Cerebellar nuclear complex (tissue), 1 donor: ENCODE measurements at regions not wholly inside any gene's neighbourhood (a gene's known extent, or its start where the extent isn't known, plus 50 kb on each side); places are given as distances from the start of the nearest gene placed in this dataset.
A peak's percentile ranks its signal among the peaks of the same experiment; 100 is the strongest.

Source experiments
- DNase-seq, 2 experiments: peaks; one replicate each; lab custom pipeline; 2025; lab: John Stamatoyannopoulos, UW

DNA sequence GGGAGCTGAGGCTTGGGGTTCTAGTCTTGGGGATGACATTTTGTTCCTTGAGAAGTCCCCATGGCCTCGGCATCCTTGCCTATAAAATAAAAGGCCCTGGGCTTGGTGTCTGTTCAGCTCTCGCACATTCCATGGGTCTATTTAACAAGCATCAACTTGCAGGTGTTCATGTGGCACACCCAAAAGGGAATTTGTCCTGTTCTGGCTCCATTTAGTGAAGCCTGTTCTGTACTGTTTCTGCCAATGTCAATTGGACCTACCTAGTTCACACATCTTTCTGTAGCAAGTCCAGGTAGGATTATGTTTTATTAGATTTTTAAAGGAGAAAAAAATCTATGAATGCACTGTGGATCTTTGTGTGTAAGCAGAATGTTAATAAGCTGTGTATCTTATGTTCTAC is 262.0 kb downstream of the HIVEP2 start:
- no peak for DNase-seq

DNA sequence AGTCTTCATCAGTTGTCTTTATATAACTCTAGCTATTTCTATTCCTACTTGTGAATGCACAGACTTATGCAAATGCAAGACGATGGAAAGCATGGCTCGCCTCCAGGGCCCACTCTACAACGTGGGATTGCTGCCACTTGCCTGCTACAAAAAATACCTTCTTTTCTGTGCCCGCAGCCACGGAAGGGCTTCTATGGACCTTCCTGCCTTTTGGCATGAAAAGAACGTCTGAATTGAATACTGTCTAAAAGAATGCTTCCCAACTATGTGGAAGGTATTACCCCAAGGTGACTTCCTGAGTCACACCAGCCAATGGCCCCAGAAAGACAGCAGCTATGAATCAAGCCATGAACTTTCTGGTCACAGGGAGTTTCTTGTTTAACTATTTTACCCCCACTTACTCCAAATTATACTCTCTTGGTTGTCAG is 261.2 kb downstream of the HIVEP2 start:
- DNase-seq, result no peak

DNA sequence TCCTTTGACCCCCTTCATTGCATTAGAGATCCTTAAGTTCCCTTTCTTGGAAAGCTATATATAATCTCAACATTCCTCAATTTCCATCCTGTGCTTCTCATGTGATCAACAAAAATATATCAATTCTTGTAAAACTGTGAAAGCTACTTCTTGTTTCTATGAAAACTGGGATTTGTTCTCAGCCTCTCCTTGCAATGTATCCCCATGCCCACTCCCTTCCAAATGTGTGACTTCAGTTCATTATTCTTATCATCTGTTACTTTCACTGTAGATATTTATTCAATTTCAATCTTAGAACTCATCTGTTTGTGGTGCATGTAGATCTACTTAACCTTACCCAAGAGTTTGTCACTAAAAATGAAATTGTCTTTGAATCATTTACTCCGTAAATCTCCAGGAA is 260.6 kb downstream of the HIVEP2 start:
- DNase-seq, result no peak

DNA sequence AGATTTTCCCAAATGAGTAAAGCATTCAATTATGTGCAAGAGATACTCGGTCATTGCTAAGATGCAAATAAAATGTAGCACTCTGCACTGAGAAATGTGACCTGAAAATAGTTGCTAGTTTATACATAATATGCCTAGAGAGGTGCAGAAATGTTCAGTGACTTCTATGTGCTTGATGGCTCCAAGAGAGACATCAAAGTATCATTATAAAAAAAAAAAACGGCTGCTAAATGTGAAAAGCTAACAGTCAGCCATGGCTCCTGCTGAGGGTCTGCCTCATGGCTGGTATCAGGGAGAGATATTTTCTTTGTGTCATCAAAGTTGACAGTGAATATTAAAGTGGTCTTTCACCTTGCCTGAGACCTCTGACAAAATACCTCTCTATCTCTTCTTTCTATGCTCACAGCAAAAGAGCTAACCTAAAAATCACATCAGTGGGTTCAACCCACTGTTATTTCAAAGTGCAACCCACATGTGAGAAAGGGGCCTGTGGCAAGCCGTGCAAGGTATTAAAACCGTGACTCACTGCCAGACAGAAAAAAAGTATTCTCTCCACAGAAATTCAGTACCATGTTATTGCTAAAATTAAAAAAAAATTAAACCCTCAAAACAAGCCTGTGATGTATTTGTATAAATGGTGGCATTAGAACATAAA is 259.0 kb downstream of the HIVEP2 start:
- DNase-seq, result no peak

DNA sequence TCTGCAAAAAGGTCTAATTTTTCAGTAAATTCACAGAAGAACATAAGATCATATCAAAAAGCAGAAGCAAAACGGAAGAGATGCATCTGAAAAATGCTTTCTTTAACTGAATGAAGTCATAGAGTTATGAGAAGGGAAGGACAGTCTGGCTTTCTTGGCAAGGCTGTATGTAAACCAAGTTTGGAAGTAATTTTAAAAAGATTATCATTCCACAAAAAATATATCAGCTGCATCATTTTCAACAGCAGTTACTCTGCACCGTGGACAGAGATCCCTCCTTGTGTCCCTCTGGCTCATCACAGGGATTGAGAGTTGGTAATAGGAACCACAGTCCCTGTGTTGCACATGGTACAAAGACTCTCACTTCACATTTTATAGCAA is 258.5 kb downstream of the HIVEP2 start:
- DNase-seq, result no peak

DNA sequence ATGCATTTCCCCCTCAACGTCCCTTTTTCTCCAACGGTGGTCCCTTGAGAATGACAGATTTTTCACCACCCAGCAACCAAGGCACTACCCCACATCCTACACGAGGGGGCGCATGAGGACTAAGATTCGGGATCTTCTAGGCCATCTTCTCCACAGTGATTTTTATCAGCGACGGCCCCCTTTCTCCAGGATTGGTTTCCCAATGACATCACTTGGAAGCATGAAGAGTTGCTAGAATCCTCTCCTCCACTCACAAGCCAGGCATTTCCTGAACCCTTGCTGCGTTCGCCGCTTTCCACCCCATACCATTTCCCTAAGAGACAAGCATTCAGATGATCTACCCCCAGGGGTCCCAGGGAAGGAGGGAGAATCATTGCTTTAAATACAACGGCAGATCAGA is 252.0 kb downstream of the HIVEP2 start:
- DNase-seq, result peak in 1 of 2 experiments; percentile 10

DNA sequence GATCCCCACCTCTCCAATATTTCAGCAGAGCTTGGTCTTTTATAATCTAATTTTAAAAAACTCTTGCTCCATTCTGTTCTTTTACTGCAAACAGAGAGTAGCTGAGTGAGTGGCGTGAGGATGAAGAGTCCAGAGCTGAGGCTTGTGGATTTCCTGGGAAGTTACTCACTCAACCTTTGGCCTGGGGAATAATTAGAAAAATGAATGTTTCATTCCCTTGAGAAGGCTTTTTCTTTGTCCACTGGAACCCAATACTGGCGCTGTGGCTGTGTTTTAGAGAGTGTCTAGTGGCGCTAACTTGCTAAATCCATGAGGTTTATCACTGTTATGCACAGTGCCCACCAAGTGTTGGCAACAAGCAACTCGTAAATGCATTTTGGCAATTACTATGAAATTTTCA is 251.5 kb downstream of the HIVEP2 start:
- DNase-seq, result no peak

DNA sequence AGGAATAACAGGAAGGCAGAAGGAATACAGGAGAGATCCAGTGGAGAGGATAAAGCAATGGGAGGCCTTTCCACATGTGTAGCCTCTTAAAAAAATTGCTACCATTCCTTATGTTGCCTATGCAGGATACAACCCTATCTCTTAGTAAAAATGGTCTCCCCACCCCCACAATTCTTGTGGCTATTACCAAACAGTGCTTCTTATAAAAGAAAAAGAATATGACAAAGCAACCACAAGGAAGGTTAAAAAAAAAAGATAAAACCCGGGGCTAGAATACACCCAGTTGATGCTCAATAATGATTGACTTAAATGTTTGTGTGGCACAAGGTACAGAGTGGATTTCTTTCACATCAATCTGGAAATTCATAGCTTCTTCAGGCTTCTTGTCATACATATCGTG is 250.9 kb downstream of the HIVEP2 start:
- no peak for DNase-seq

DNA sequence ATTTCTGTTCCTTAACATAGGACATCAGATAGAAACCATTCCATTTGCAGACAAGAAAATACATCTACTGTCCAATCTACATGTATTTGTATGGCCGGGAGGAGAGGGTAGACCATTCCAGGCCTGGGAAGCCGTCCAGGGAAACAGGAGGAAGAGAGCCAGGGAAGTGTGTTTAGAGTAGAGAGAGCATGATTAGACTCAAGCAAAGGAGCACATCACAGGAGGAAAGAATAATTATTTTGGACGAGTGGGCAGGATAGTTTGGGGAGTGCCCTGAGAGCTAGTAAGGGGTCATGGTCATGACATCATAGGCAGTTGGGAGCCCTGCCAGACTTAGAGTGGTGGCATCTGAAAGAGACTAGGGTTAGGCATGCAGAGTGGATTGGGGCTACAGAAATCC is 250.0 kb downstream of the HIVEP2 start:
- DNase-seq, result no peak

DNA sequence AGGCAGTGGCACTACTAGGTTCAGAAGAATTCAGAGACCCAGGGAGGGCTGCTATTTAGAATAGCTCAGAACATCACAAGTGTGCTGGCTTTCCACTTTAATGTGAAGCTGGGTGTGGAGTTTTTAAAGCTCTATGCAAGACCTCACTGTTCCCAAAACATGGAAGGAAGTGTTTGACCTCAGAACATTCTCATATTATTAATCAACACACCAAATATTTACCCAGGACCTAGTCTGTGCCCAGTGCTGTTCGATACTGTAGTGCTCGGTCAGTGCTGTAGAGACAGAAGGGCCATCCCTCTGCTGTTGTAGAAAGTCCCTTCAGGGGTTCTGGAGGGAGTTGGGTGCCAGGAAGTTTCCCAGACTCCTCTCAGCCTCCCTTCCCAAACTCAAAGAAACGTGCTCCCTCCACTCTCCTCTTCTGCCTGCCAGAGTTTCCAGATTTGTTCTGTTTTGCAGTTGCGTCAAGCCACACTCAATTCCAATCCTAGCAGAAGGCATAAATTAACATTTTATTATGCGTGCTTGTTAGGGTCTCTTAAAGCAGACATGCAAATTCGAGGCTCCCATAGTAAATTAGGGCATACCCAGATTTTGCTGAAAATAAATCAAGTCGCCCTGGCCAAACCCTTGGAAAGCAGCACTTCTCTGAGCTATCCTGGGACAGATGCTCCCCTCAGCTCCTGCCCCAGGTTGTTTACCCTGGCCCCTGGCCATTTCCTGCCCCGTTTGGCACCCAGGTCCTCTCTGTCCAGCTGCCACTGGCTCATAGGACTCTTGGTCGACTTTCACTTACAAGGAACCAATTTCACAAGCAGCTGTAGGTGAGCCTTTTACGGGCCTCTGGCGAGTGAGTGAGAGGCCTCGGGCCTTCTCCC is 248.6 kb downstream of the HIVEP2 start:
- DNase-seq, result no peak

DNA sequence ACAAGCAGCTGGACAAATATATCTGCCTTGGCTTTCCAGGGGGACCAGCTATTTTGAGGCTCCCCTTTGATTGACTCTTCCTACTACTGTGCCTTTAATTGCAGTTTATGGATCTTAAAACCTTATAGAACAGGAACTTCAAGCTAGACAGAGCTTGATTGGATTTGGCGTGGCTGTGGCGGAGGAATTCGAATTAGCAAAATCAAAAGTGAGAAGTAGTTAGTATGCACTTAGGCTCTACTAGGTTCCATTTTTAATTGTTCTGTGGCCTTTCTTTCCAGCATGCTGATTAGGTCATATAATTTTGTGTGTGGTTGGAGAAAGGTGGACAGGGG is 248.0 kb downstream of the HIVEP2 start:
- DNase-seq, result no peak

DNA sequence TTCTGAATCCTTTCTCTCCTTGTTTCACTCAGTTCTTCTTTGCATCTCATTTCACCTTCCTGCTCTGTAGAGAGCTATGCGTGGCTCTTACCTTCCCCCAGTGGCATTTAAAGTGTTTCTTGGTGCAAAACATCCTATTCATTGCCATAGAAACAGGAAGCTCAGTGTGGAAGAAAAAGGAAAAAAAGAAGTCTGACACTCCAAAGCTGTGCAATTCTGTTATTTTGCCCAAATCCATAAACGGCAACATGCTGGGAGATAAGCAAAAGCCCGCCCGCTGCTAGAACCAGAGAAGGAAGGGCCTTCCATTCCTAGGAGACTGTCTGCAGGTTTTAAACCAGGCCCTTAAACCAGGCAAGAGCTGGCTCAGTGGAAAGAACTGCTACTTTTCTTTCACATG is 247.1 kb downstream of the HIVEP2 start:
- DNase-seq, result no peak

DNA sequence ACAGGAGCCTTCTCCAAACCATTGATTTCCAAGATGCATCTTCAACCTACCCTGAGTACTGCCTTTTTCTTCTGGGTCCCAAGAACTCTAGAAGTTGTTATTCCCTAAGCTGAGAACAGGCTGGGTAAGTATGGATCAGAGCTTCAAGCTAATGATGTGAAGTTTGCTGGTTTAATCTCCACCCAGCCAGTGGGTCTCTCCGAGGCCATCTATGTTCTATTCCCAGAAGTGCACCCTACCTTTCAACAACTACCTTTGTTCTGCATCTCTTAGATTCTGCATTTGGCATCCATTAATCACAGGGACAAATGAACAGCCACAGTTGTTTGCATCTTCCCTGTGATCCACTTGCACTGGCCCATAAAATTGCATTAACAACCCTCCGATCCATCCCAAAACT is 246.2 kb downstream of the HIVEP2 start:
- no peak for DNase-seq

DNA sequence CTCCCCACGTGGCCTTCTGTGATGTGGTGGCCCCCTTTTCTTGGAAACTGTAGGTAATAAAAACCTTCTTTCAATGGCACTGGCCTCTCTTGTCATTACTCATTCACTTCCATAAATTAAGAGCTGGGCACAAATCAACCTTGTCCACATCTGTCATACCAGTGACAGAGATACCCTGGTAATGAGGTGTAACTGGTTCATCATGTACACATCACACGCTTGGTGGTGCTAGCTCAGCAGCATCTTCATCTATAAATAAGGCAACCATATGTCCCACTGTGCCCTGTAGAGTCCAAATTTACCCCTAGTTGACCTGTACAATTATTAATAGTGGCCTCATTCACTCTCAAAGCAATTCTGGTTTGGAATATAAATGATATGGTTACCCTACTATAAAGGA is 245.6 kb downstream of the HIVEP2 start:
- no peak for DNase-seq

DNA sequence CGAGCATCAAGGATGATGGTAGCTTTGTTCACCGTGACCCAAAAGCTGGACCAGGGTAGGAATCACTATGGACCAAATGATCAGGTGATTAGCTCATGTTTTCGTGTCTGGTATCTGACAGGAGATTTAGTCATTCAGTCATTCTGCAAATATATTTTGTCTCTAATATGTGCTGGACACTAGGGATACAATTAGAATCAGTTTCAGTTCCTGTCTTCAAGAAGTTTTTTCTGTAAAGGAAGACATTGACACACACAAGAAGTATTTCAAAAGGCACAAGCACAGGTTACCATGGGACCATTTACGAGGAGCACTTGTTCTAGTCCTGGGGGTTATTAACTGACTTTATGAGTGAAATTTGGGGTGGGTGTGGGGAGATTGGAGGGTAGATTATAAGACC is 244.9 kb downstream of the HIVEP2 start:
- DNase-seq, result no peak

DNA sequence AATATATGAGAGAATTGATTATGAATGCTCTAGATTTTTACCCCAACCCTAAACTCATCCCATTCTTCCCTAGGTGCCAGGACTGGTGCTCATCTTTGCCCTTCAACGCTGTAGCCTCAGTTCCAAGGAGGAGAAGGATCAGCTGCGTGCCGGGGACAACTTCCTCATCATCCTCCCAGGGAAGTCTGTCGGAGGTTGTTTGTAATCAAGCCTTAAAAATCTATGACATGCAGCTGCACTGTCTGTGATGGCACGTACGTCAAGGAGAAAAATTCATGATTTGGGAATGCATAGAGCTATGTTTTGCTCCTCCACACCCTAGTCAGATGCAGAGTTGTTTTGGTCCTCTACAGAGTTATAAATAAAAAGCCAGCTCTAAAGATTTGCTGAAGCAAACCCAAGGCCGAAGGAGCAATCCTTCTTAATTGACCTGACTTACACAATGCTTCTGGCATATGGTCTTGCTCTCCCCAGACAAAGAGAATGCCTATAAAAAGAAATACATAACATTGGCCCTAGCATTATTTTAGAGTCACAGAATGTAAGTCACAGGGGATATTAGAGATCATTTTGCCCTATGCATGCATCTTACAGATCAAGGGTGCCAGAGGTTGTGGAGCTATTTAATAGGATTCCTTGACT is 244.2 kb downstream of the HIVEP2 start:
- DNase-seq, result no peak
